HEK293T (cell line): ENCODE measurements at regions not wholly inside any gene's neighbourhood (a gene's known extent, or its start where the extent isn't known, plus 50 kb on each side); places are given as distances from the start of the nearest gene placed in this dataset.

ENCODE experiments used
- CTCF ChIA-PET: fragments of 350-600 bp; formaldehyde crosslinking; extraction: SDS; loops from one replicate; lab custom pipeline; 2021; ENCODE audit warnings: antibody characterized with exemption, inconsistent platforms; lab: Yijun Ruan, JAX
- POLR2A ChIA-PET: fragments of 350-600 bp; formaldehyde crosslinking; extraction: SDS; loops from one replicate; lab custom pipeline; 2020; ENCODE audit warnings: antibody characterized with exemption, inconsistent platforms; lab: Yijun Ruan, JAX
- DNase-seq: peaks from one replicate; pipeline ENCODE4 v3.0.0; 2012; ENCODE audit warnings: mixed read lengths; ENCODE audit errors: extremely low spot score
- ARNT ChIP-seq: fragments of 450-650 bp; IDR thresholded peaks from 2 replicates; pipeline ENCODE4 v1.6.1; 2017; ENCODE audit warnings: mild to moderate bottlenecking
- BHLHE40 ChIP-seq: fragments of 450-650 bp; IDR thresholded peaks from 2 replicates; pipeline ENCODE4 v1.6.1; 2016; ENCODE audit warnings: mild to moderate bottlenecking, moderate library complexity, borderline replicate concordance
- CTBP1 ChIP-seq: fragments of 450-650 bp; IDR thresholded peaks from 2 replicates; pipeline ENCODE4 v1.6.1; 2016; ENCODE audit warnings: borderline replicate concordance
- ELF4 ChIP-seq: fragments of 450-650 bp; IDR thresholded peaks from 2 replicates; pipeline ENCODE4 v1.6.1; 2017; ENCODE audit warnings: antibody characterized with exemption
- FOXA1 ChIP-seq: fragments of 450-650 bp; IDR thresholded peaks from 2 replicates; pipeline ENCODE4 v1.6.1; 2016; ENCODE audit warnings: mild to moderate bottlenecking
- FOXK2 ChIP-seq: fragments of 450-650 bp; IDR thresholded peaks from 2 replicates; pipeline ENCODE4 v1.6.1; 2016; ENCODE audit warnings: mild to moderate bottlenecking
- FOXM1 ChIP-seq: fragments of 450-650 bp; IDR thresholded peaks from 2 replicates; pipeline ENCODE4 v1.6.1; 2017; ENCODE audit warnings: mild to moderate bottlenecking, borderline replicate concordance
- HDGF ChIP-seq: fragments of 450-650 bp; IDR thresholded peaks from 2 replicates; pipeline ENCODE4 v1.6.1; 2017; ENCODE audit warnings: antibody characterized with exemption, borderline replicate concordance
- L3MBTL2 ChIP-seq: fragments of 450-650 bp; conservative IDR thresholded peaks from 2 replicates; pipeline ENCODE4 v1.6.1; 2016; ENCODE audit warnings: mild to moderate bottlenecking
- LEF1 ChIP-seq: fragments of 450-650 bp; IDR thresholded peaks from 2 replicates; pipeline ENCODE4 v1.6.1; 2017; ENCODE audit warnings: mild to moderate bottlenecking, borderline replicate concordance
- NFRKB ChIP-seq: fragments of 450-650 bp; IDR thresholded peaks from 2 replicates; pipeline ENCODE4 v1.6.1; 2016; ENCODE audit warnings: mild to moderate bottlenecking, moderate library complexity
- PKNOX1 ChIP-seq: fragments of 450-650 bp; IDR thresholded peaks from 2 replicates; pipeline ENCODE4 v1.6.1; 2016
- SP1 ChIP-seq: fragments of 450-650 bp; IDR thresholded peaks from 2 replicates; pipeline ENCODE4 v1.6.1; 2017
- SUZ12 ChIP-seq: fragments of 450-650 bp; IDR thresholded peaks from 2 replicates; pipeline ENCODE4 v1.6.1; 2016; ENCODE audit warnings: mild to moderate bottlenecking
- TARDBP ChIP-seq: fragments of 450-650 bp; IDR thresholded peaks from 2 replicates; pipeline ENCODE4 v1.6.1; 2016
- ZNF384 ChIP-seq: fragments of 450-650 bp; IDR thresholded peaks from 2 replicates; pipeline ENCODE4 v1.6.1; 2016

- no peak for TF ChIP-seq FOXM1
- TF ChIP-seq ZNF384, result no peak
- TF ChIP-seq FOXK2, result no peak
- TF ChIP-seq L3MBTL2, result no peak
- no peak for TF ChIP-seq PKNOX1
- TF ChIP-seq HDGF, result no peak
- no peak for TF ChIP-seq NFRKB
- TF ChIP-seq BHLHE40, result no peak
- no peak for TF ChIP-seq FOXA1
- TF ChIP-seq TARDBP, result no peak
- no peak for TF ChIP-seq ARNT
- TF ChIP-seq SUZ12, result no peak
- no peak for TF ChIP-seq ELF4
- no peak for TF ChIP-seq SP1
- no peak for TF ChIP-seq LEF1
- TF ChIP-seq CTBP1, result no peak
- ChIA-PET CTCF (no interaction called here), POLR2A (no interaction called here)
- DNase-seq, result no peak
These were observed 237.3 kb downstream of the CCDC59 start for GRCh38 chr12:82120901-82121300.

GRCh38 chr12:82109243-82109642 is 248.9 kb downstream of the CCDC59 start:
- DNase-seq, result no peak
- POLR2A ChIA-PET, result no interaction called here
- no peak for TF ChIP-seq ELF4
- no peak for TF ChIP-seq ZNF384
- no peak for TF ChIP-seq L3MBTL2
- TF ChIP-seq SUZ12, result no peak
- TF ChIP-seq PKNOX1, result no peak
- no peak for TF ChIP-seq ARNT
- no peak for TF ChIP-seq FOXA1
- TF ChIP-seq FOXM1, result no peak
- TF ChIP-seq BHLHE40, result no peak
- TF ChIP-seq HDGF, result no peak
- TF ChIP-seq TARDBP, result no peak
- TF ChIP-seq LEF1, result no peak
- TF ChIP-seq SP1, result no peak
- no peak for TF ChIP-seq NFRKB
- no peak for TF ChIP-seq CTBP1
- CTCF ChIA-PET, result no interaction called here

GRCh38 chr12:82108615-82109014 is 249.6 kb downstream of the CCDC59 start:
- DNase-seq, result no peak
- TF ChIP-seq NFRKB (no peak), L3MBTL2 (no peak), SP1 (no peak), ZNF384 (no peak), SUZ12 (no peak), FOXM1 (no peak), FOXK2 (no peak), PKNOX1 (no peak), HDGF (no peak), FOXA1 (no peak), ELF4 (no peak), BHLHE40 (no peak), CTBP1 (no peak), TARDBP (no peak), LEF1 (no peak), ARNT (no peak)
- POLR2A ChIA-PET, result no interaction called here
- CTCF ChIA-PET, result no interaction called here

GRCh38 chr12:82099216-82099615 is 259.0 kb downstream of the CCDC59 start:
- ChIA-PET CTCF (no interaction called here), POLR2A (no interaction called here)
- no peak for DNase-seq
- TF ChIP-seq ZNF384 (no peak), LEF1 (no peak), L3MBTL2 (no peak), HDGF (no peak), FOXK2 (no peak), FOXA1 (no peak), SP1 (no peak)

- CTCF ChIA-PET, result no interaction called here
- POLR2A ChIA-PET, result no interaction called here
- TF ChIP-seq FOXM1 (no peak), L3MBTL2 (no peak)
- no peak for DNase-seq
These were observed 260.3 kb downstream of the CCDC59 start for GRCh38 chr12:82097877-82098276.

- TF ChIP-seq PKNOX1 (no peak), ZNF384 (no peak), HDGF (no peak), ARNT (no peak), BHLHE40 (no peak), SP1 (no peak), SUZ12 (no peak), NFRKB (no peak), CTBP1 (no peak), LEF1 (no peak)
- no peak for DNase-seq
- POLR2A ChIA-PET, result no interaction called here
- CTCF ChIA-PET, result no interaction called here
These were observed 260.7 kb downstream of the CCDC59 start for GRCh38 chr12:82097438-82097837.
